Hepatocyte (in vitro differentiated cells): ENCODE measurements at regions not wholly inside any gene's neighbourhood (a gene's known extent, or its start where the extent isn't known, plus 50 kb on each side); places are given as distances from the start of the nearest gene placed in this dataset.

Source experiments
- DNase-seq: peaks from one replicate; pipeline ENCODE4 v3.0.0-alpha.2; 2016; ENCODE audit warnings: low spot score
- H2AFZ ChIP-seq: fragments of 200-600 bp; sonication (generic); 2 replicates; pipeline ENCODE4 v1.6.0; 2016; ENCODE audit warnings: antibody characterized with exemption, mild to moderate bottlenecking
- H3K27ac ChIP-seq: fragments of 200-600 bp; sonication (generic); 2 replicates; pipeline ENCODE4 v1.5.1; 2016; ENCODE audit warnings: mild to moderate bottlenecking
- H3K27me3 ChIP-seq: fragments of 200-600 bp; sonication (generic); 2 replicates; pipeline ENCODE4 v1.6.1; 2016
- H3K36me3 ChIP-seq: fragments of 200-600 bp; sonication (generic); replicated peaks from 2 replicates; pipeline ENCODE4 v1.5.1; 2016; ENCODE audit warnings: low read depth; ENCODE audit not compliant: insufficient read depth
- H3K4me1 ChIP-seq: fragments of 200-600 bp; sonication (generic); 2 replicates; pipeline ENCODE4 v1.5.1; 2016; ENCODE audit warnings: mild to moderate bottlenecking, moderate library complexity; ENCODE audit not compliant: insufficient read depth
- H3K4me2 ChIP-seq: fragments of 200-600 bp; sonication (generic); 2 replicates; pipeline ENCODE4 v1.6.0; 2016
- H3K4me3 ChIP-seq: fragments of 200-600 bp; sonication (generic); 2 replicates; pipeline ENCODE4 v1.5.1; 2016; ENCODE audit warnings: mild to moderate bottlenecking
- H3K79me2 ChIP-seq: fragments of 200-600 bp; sonication (generic); 2 replicates; pipeline ENCODE4 v1.6.0; 2017; ENCODE audit warnings: mild to moderate bottlenecking
- H3K9me2 ChIP-seq: fragments of 200-600 bp; sonication (generic); replicated peaks from 2 replicates; pipeline ENCODE4 v1.6.0; 2017; ENCODE audit warnings: mild to moderate bottlenecking; ENCODE audit not compliant: insufficient read depth
- H3K9me3 ChIP-seq: fragments of 200-600 bp; sonication (generic); 2 replicates; pipeline ENCODE4 v1.5.1; 2016; ENCODE audit warnings: low read depth, mild to moderate bottlenecking
- H4K20me1 ChIP-seq: fragments of 200-600 bp; sonication (generic); 2 replicates; pipeline ENCODE4 v1.6.0; 2016; ENCODE audit warnings: mild to moderate bottlenecking; ENCODE audit not compliant: insufficient read depth, poor library complexity, severe bottlenecking
- EZH2 ChIP-seq: fragments of 200-600 bp; sonication (generic); IDR thresholded peaks from 2 replicates; pipeline ENCODE4 v1.6.1; 2016; ENCODE audit warnings: antibody characterized with exemption, mild to moderate bottlenecking, borderline replicate concordance
- EZH2phosphoT487 ChIP-seq: fragments of 200-600 bp; sonication (generic); IDR thresholded peaks from one replicate; pipeline ENCODE4 v1.6.1; 2018; ENCODE audit warnings: antibody characterized with exemption, mild to moderate bottlenecking, low read depth, moderate library complexity; ENCODE audit not compliant: unreplicated experiment, severe bottlenecking
- WGBS: methylation state at CpG from one replicate; pipeline ENCODE4 v1.1.6; 2016; ENCODE audit warnings: low lambda C conversion rate; ENCODE audit errors: missing lambda C conversion rate; 5-methylcytosine and 5-hydroxymethylcytosine counted together
- TF ChIP-seq, protein P1 (sequence below): fragments of 200-600 bp; sonication (generic); IDR thresholded peaks from 2 replicates; pipeline ENCODE4 v1.5.1; 2016; ENCODE audit warnings: antibody characterized with exemption, mild to moderate bottlenecking; ENCODE audit not compliant: poor library complexity

DNA sequence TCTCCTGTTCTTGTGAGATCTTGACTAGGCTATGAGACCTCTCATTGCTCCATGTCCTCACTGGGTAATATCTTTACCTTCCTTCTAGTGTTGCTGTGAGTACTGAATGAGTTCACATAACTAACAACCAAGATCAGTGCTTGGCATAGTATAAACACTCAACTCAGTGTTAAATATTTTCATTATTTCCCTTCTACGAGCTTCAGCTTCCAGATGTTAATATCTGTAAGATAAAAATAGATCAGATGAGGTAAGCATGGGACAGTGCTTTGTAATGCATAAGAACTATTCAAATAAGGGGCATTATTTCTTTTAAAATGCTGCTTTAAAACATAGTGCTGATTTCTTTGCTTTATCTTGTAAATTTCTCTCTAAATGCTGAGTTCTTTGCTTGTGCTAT lies 130.8 kb downstream of the DIPK2A start:
- H3K4me2 ChIP-seq, result no peak overlapping the region
- no peaks in the 10 kb centered on the region for H3K79me2 ChIP-seq
- H3K9me3 ChIP-seq, result no peaks in the 10 kb centered on the region
- no peaks in the 10 kb centered on the region for H3K9me2 ChIP-seq
- no peaks in the 10 kb centered on the region for H3K4me1 ChIP-seq
- H4K20me1 ChIP-seq, result no peaks in the 10 kb centered on the region
- WGBS, result 56% methylated on average over 1 of the region's 1 CpG
- TF ChIP-seq, protein P1, sequence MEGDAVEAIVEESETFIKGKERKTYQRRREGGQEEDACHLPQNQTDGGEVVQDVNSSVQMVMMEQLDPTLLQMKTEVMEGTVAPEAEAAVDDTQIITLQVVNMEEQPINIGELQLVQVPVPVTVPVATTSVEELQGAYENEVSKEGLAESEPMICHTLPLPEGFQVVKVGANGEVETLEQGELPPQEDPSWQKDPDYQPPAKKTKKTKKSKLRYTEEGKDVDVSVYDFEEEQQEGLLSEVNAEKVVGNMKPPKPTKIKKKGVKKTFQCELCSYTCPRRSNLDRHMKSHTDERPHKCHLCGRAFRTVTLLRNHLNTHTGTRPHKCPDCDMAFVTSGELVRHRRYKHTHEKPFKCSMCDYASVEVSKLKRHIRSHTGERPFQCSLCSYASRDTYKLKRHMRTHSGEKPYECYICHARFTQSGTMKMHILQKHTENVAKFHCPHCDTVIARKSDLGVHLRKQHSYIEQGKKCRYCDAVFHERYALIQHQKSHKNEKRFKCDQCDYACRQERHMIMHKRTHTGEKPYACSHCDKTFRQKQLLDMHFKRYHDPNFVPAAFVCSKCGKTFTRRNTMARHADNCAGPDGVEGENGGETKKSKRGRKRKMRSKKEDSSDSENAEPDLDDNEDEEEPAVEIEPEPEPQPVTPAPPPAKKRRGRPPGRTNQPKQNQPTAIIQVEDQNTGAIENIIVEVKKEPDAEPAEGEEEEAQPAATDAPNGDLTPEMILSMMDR, result no peak
- no peak for TF ChIP-seq EZH2
- no peak for TF ChIP-seq EZH2phosphoT487
- no peaks in the 10 kb centered on the region for H3K36me3 ChIP-seq
- H3K27ac ChIP-seq, result no peak overlapping the region
- H2AFZ ChIP-seq, result no peak overlapping the region
- no peaks in the 10 kb centered on the region for H3K27me3 ChIP-seq
- no peak overlapping the region for H3K4me3 ChIP-seq
- DNase-seq, result no peak

DNA sequence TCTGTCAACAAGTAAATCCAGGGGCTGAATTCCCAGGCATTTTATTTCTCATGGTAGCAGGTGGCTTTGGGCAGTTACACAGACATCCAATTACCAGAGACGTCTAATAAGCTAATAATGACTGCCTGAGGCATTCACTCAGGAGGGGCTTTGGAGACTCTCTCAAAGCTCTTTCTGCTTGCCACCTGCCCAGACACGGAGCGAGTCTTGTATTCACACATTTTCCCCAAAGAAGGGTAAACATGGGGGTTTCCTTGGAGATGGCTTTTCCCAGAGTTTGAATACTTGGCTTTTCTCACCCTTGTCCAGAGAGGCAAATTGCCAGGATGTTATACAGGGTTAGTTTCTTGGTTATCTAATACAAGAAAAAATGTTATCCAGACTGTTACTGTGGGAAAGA lies 132.6 kb downstream of the DIPK2A start:
- no peak for DNase-seq
- no peaks in the 10 kb centered on the region for H3K9me3 ChIP-seq
- no peak overlapping the region for H2AFZ ChIP-seq
- no peak for TF ChIP-seq EZH2
- TF ChIP-seq, protein P1, result no peak
- no peak for TF ChIP-seq EZH2phosphoT487
- H3K36me3 ChIP-seq, result no peaks in the 10 kb centered on the region
- no peak overlapping the region for H3K27ac ChIP-seq
- 33% methylated on average over 3 of the region's 3 CpGs for WGBS
- no peak overlapping the region for H3K4me3 ChIP-seq
- H3K4me2 ChIP-seq, result no peak overlapping the region
- no peaks in the 10 kb centered on the region for H3K27me3 ChIP-seq
- H3K9me2 ChIP-seq, result no peaks in the 10 kb centered on the region
- H3K4me1 ChIP-seq, result no peaks in the 10 kb centered on the region
- H4K20me1 ChIP-seq, result no peaks in the 10 kb centered on the region
- no peaks in the 10 kb centered on the region for H3K79me2 ChIP-seq

DNA sequence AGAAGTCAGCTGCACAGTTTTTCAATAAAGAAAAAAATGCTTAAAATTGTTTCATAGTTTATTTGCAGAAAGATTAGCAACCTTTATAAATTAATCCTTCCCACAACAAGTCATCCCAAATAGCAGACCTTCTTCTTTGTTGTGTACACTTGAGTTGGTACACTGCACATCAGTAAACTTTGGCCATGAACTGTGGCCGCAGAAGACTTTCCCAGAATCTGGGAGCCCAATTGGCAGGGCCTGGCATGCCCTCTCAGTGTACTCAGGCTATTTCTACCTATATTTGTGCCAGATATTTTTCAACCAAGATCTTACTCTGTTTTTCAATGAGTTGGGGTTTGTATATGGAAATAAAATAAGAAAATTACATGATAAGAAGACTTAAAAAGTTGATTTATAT lies 133.1 kb downstream of the DIPK2A start:
- Histone ChIP-seq H3K9me2 (no peaks in the 10 kb centered on the region), H3K27ac (no peak overlapping the region), H4K20me1 (no peaks in the 10 kb centered on the region), H3K9me3 (no peaks in the 10 kb centered on the region), H3K4me3 (no peak overlapping the region), H3K27me3 (no peaks in the 10 kb centered on the region), H3K36me3 (no peaks in the 10 kb centered on the region), H3K79me2 (no peaks in the 10 kb centered on the region), H2AFZ (no peak overlapping the region), H3K4me1 (no peaks in the 10 kb centered on the region), H3K4me2 (no peak overlapping the region)
- no peak for DNase-seq
- WGBS, result 93% methylated on average over 1 of the region's 1 CpG
- no peak for TF ChIP-seq EZH2
- TF ChIP-seq, protein P1, result no peak
- no peak for TF ChIP-seq EZH2phosphoT487

DNA sequence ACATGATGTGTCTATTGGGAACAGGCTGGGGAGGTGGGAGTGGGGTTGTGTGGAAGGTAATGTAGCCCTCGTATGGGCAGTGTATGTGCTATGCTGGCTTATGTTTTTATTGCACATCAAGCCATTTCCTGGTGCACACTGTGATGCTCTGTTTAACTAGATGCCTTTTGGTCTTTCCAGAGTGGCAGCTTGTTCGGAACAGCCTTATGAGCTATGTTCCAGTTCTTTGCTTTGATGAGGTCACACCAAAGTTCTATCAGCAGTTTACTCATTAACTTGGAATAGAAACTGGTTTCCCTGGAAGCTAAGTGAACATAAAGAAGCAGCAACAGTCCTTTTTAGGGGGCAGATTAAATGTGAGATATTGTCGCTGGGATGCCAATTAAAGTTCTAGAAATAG lies 133.9 kb downstream of the DIPK2A start:
- DNase-seq, result peak; percentile 53
- Histone ChIP-seq H3K4me3 (no peak overlapping the region), H3K27me3 (no peaks in the 10 kb centered on the region), H3K9me2 (no peaks in the 10 kb centered on the region), H3K79me2 (no peaks in the 10 kb centered on the region), H3K36me3 (no peaks in the 10 kb centered on the region), H4K20me1 (no peaks in the 10 kb centered on the region), H2AFZ (no peak overlapping the region), H3K9me3 (no peaks in the 10 kb centered on the region), H3K4me1 (no peaks in the 10 kb centered on the region), H3K4me2 (no peak overlapping the region), H3K27ac (peak overlapping the region; percentile 71)
- WGBS, result 58% methylated on average over 3 of the region's 3 CpGs
- TF ChIP-seq EZH2, result no peak
